ENCODE measurements at regions not wholly inside any gene's neighbourhood (a gene's known extent, or its start where the extent isn't known, plus 50 kb on each side); places are given as distances from the start of the nearest gene placed in this dataset.

DNA sequence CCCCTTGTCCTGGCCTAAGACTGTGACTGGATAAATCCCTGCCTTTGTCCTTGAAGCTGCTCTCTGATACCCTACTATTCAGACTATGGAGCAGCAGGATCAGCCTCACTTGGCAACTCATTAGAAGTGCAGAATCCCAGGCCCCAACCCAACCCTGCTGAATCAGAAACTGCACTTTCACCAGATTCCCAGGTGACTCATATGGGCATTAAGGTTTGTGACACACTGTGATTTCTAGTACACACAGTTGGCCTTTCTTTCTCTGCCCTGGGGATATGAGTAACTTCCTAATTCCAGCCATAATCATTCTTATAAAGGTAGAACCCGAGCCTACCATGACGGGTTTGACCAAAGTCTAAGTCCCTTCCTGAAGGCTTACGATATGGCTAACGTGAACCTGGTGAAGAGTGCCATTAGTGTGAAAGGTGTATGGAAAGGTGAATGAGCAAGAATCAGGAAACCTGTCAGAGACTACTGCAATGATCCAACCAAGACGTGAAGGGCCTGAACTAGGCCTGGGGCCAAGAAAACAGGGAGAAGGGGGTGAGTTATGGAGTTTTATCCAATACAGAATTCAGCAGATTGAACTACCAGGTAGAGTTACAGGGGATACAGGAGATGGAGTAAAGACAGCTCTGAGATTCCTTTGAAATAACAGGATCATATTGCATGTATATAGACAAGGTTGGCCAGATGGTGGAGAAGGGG is 533.0 kb downstream of the BNC2 start:
- TF ChIP-seq EZH2 (IDR thresholded peaks at IDR 0.05; ENCODE audit: borderline replicate concordance, low read length) = no peak
- TF ChIP-seq, protein P1, sequence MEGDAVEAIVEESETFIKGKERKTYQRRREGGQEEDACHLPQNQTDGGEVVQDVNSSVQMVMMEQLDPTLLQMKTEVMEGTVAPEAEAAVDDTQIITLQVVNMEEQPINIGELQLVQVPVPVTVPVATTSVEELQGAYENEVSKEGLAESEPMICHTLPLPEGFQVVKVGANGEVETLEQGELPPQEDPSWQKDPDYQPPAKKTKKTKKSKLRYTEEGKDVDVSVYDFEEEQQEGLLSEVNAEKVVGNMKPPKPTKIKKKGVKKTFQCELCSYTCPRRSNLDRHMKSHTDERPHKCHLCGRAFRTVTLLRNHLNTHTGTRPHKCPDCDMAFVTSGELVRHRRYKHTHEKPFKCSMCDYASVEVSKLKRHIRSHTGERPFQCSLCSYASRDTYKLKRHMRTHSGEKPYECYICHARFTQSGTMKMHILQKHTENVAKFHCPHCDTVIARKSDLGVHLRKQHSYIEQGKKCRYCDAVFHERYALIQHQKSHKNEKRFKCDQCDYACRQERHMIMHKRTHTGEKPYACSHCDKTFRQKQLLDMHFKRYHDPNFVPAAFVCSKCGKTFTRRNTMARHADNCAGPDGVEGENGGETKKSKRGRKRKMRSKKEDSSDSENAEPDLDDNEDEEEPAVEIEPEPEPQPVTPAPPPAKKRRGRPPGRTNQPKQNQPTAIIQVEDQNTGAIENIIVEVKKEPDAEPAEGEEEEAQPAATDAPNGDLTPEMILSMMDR (IDR thresholded peaks at IDR 0.05; ENCODE audit: low read length) = no peak
- no peak overlapping the region for H2AFZ ChIP-seq (ENCODE audit: low read length)
- H3F3A ChIP-seq (ENCODE audit: insufficient read depth, low read length) = no peaks in the 10 kb centered on the region
- H3K36me3 ChIP-seq (ENCODE audit: insufficient read depth, low read length) = no peaks in the 10 kb centered on the region
- no peaks in the 10 kb centered on the region for H3K79me2 ChIP-seq (ENCODE audit: insufficient read depth, low read length)
- H3K4me3 ChIP-seq (ENCODE audit: low read depth, low read length, poor library complexity, severe bottlenecking) = no peak overlapping the region
- H3K9ac ChIP-seq (ENCODE audit: low read length) = no peak overlapping the region
- H3K9me3 ChIP-seq (ENCODE audit: low read length) = no peaks in the 10 kb centered on the region
- no peak overlapping the region for H3K27ac ChIP-seq (ENCODE audit: low read depth, low read length, poor library complexity, severe bottlenecking)
- no peaks in the 10 kb centered on the region for H3K9me2 ChIP-seq (ENCODE audit: low read depth, low read length)
- H3K27me3 ChIP-seq (ENCODE audit: insufficient read depth, low read length) = no peaks in the 10 kb centered on the region
- no peaks in the 10 kb centered on the region for H4K20me1 ChIP-seq (ENCODE audit: insufficient read depth, low read length)
- H3K4me1 ChIP-seq (ENCODE audit: insufficient read depth, low read length, severe bottlenecking) = no peaks in the 10 kb centered on the region
- no peak overlapping the region for H3K4me2 ChIP-seq (ENCODE audit: low read length)

DNA sequence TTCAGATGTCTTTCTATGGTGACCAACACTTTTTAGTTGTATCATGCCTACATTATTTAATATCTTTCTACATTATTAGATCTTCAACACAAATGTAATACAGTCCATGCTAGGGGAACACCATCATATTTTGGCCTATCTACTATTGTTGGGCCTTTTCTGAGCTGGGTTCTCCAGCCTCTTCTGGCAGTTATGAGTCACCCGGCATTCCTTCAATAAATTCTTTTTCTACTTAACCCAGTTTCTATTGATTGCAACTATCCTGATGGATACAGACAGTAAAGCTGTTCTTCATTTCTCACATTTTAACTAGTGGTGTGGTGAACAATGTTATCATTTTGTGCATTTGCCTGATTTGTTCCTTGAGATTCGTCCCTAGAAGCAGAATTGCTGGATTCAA is 529.3 kb downstream of the BNC2 start:
- H3K4me1 ChIP-seq (ENCODE audit: insufficient read depth, low read length, severe bottlenecking) = no peaks in the 10 kb centered on the region
- TF ChIP-seq, protein P1 (IDR thresholded peaks at IDR 0.05; ENCODE audit: low read length) = no peak
- TF ChIP-seq EZH2 (IDR thresholded peaks at IDR 0.05; ENCODE audit: borderline replicate concordance, low read length) = no peak

DNA sequence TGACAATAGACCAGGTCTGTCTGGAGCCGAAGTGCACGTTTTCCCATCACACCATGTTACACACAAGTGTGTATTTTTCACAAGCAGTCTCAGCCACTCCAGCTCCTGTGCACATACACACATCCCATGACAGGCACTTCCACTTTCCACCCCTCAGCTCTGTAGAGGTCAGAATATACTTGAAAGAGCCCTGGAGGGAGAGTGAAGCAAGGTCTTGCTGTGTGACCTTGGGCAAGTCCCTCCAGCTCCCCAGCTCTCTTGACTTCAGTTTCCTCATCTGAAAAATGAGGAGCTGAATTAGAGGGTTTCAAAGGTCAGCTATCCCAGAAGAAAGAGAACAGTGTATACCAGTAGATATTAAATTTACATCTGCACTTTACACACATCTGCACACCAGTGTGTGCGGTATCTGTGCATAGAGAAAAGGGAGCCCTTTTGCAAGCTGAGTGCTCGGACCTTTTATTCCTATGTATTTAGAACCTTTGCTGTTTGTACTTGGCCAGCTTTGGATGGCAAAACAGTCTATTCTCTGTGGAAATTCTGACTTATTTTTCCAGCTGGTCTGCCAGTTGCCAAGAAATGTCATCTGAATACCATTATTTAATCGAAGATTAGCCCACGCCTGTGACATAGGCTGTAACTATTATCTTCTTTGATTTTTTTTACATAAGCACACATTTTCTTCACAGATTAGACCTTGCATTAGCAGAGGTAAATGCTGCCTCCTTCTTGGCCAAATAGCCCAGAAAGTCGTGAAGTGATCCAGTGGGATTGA is 528.0 kb downstream of the BNC2 start:
- Histone ChIP-seq H3K27me3 (ENCODE audit: insufficient read depth, low read length) (no peaks in the 10 kb centered on the region), H3K9me3 (ENCODE audit: low read length) (no peaks in the 10 kb centered on the region), H3K4me3 (ENCODE audit: low read depth, low read length, poor library complexity, severe bottlenecking) (no peak overlapping the region), H3K36me3 (ENCODE audit: insufficient read depth, low read length) (no peaks in the 10 kb centered on the region), H3K9ac (ENCODE audit: low read length) (no peak overlapping the region), H3K4me1 (ENCODE audit: insufficient read depth, low read length, severe bottlenecking) (no peaks in the 10 kb centered on the region), H3K9me2 (ENCODE audit: low read depth, low read length) (no peaks in the 10 kb centered on the region), H3K27ac (ENCODE audit: low read depth, low read length, poor library complexity, severe bottlenecking) (no peak overlapping the region), H3K4me2 (ENCODE audit: low read length) (no peak overlapping the region), H2AFZ (ENCODE audit: low read length) (no peak overlapping the region), H3K79me2 (ENCODE audit: insufficient read depth, low read length) (no peaks in the 10 kb centered on the region), H3F3A (ENCODE audit: insufficient read depth, low read length) (no peaks in the 10 kb centered on the region), H4K20me1 (ENCODE audit: insufficient read depth, low read length) (no peaks in the 10 kb centered on the region)
- TF ChIP-seq EZH2 (IDR thresholded peaks at IDR 0.05; ENCODE audit: borderline replicate concordance, low read length) = no peak

More for the DNA sequence above, 529.3 kb downstream of the BNC2 start:
- Histone ChIP-seq H4K20me1 (ENCODE audit: insufficient read depth, low read length) (no peaks in the 10 kb centered on the region), H3K27me3 (ENCODE audit: insufficient read depth, low read length) (no peaks in the 10 kb centered on the region), H3K9ac (ENCODE audit: low read length) (no peak overlapping the region), H3F3A (ENCODE audit: insufficient read depth, low read length) (no peaks in the 10 kb centered on the region), H3K79me2 (ENCODE audit: insufficient read depth, low read length) (no peaks in the 10 kb centered on the region), H3K4me3 (ENCODE audit: low read depth, low read length, poor library complexity, severe bottlenecking) (no peak overlapping the region), H3K27ac (ENCODE audit: low read depth, low read length, poor library complexity, severe bottlenecking) (no peak overlapping the region), H3K9me3 (ENCODE audit: low read length) (no peaks in the 10 kb centered on the region), H3K9me2 (ENCODE audit: low read depth, low read length) (no peaks in the 10 kb centered on the region), H3K4me2 (ENCODE audit: low read length) (no peak overlapping the region), H3K36me3 (ENCODE audit: insufficient read depth, low read length) (no peaks in the 10 kb centered on the region), H2AFZ (ENCODE audit: low read length) (no peak overlapping the region)

Data from OCI-LY1 (cell line).